Fibroblast of lung (primary cell): ENCODE measurements at regions not wholly inside any gene's neighbourhood (a gene's known extent, or its start where the extent isn't known, plus 50 kb on each side); places are given as distances from the start of the nearest gene placed in this dataset.

Source experiments
- DNase-seq, 2 donors: peaks; one replicate each; pipeline versions ENCODE4 v3.0.0 to v3.0.0-alpha.2; 2010; ENCODE audit warnings: low read depth in 2 of 2
- H2AFZ ChIP-seq: 2 replicates; pipeline ENCODE4 v1.5.1; 2012; ENCODE audit warnings: low read length, control low read depth, inconsistent platforms
- H3K27ac ChIP-seq: 2 replicates; pipeline ENCODE4 v1.5.1; 2011; ENCODE audit warnings: low read length, control low read depth; ENCODE audit not compliant: insufficient read depth
- H3K27me3 ChIP-seq: 2 replicates; pipeline ENCODE4 v1.5.1; 2011; ENCODE audit warnings: mild to moderate bottlenecking, low read length; ENCODE audit not compliant: control insufficient read depth, insufficient read depth
- H3K36me3 ChIP-seq: 2 replicates; pipeline ENCODE4 v1.5.1; 2011; ENCODE audit warnings: low read length; ENCODE audit not compliant: control insufficient read depth, insufficient read depth
- H3K4me1 ChIP-seq: 2 replicates; pipeline ENCODE4 v1.5.1; 2011; ENCODE audit warnings: low read length; ENCODE audit not compliant: control insufficient read depth, insufficient read depth; ENCODE audit errors: extremely low read depth
- H3K4me2 ChIP-seq: 2 replicates; pipeline ENCODE4 v1.5.1; 2011; ENCODE audit warnings: low read length, control low read depth; ENCODE audit not compliant: insufficient read depth; ENCODE audit errors: extremely low read depth
- H3K4me3 ChIP-seq, 4 experiments: fragments of 200-600 bp in 1 of 4; sonication (generic) in 1 of 4; replicated peaks in 1 of 4; 2 replicates each; pipeline ENCODE4 v1.5.1; 2011 to 2016; ENCODE audit warnings: low read length in 4 of 4, low read depth in 3 of 4, mild to moderate bottlenecking in 3 of 4, control low read depth in 2 of 4, inconsistent platforms in 1 of 4, mixed read lengths in 1 of 4; ENCODE audit not compliant: insufficient read depth in 1 of 4; ENCODE audit errors: control extremely low read depth in 1 of 4
- H3K79me2 ChIP-seq: 2 replicates; pipeline ENCODE4 v1.5.1; 2012; ENCODE audit warnings: mild to moderate bottlenecking, low read length, inconsistent platforms; ENCODE audit not compliant: control insufficient read depth, insufficient read depth
- H3K9ac ChIP-seq: 2 replicates; pipeline ENCODE4 v1.5.1; 2011; ENCODE audit warnings: mild to moderate bottlenecking, low read length, control low read depth; ENCODE audit not compliant: insufficient read depth
- H3K9me3 ChIP-seq: 2 replicates; pipeline ENCODE4 v1.5.1; 2012; ENCODE audit warnings: low read depth, low read length; ENCODE audit not compliant: control insufficient read depth, insufficient read depth
- H4K20me1 ChIP-seq: 2 replicates; pipeline ENCODE4 v1.5.1; 2011; ENCODE audit warnings: low read length; ENCODE audit not compliant: control insufficient read depth, insufficient read depth; ENCODE audit errors: extremely low read depth
- EZH2 ChIP-seq: IDR thresholded peaks from 2 replicates; pipeline ENCODE4 v1.5.1; 2012; ENCODE audit warnings: low read length, control low read depth, mild to moderate bottlenecking; ENCODE audit errors: missing control alignments
- TF ChIP-seq, protein P1 (sequence below), 2 donors: IDR thresholded peaks in 1 of 2; conservative IDR thresholded peaks in 1 of 2; 1 replicate in 1 of 2; 2 replicates in 1 of 2; pipeline ENCODE4 v1.5.1; 2011 to 2012; ENCODE audit warnings: low read length in 2 of 2, control low read depth in 1 of 2, inconsistent platforms in 1 of 2, low read depth in 1 of 2, mild to moderate bottlenecking in 1 of 2

DNA sequence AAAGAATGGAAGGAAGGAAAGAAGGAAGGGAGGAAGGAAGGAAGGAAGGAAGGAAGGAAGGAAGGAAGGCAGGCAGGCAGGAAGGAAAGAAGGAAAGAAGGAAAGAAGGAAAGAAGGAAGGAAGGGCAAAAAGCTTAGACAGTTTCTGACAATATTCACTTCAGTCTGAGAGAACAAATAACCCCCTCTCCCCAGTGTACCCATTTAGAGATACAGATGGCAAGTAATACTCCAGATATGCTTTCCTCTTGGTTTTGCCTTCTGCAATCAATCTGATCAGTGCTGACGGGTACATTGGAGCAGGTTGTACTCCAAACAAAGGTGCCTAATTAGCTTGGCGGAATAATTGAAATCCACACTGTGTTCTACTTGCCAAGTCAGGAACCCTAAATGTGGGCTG, 534.6 kb upstream of the TMEFF2 start:
- TF ChIP-seq, protein P1, sequence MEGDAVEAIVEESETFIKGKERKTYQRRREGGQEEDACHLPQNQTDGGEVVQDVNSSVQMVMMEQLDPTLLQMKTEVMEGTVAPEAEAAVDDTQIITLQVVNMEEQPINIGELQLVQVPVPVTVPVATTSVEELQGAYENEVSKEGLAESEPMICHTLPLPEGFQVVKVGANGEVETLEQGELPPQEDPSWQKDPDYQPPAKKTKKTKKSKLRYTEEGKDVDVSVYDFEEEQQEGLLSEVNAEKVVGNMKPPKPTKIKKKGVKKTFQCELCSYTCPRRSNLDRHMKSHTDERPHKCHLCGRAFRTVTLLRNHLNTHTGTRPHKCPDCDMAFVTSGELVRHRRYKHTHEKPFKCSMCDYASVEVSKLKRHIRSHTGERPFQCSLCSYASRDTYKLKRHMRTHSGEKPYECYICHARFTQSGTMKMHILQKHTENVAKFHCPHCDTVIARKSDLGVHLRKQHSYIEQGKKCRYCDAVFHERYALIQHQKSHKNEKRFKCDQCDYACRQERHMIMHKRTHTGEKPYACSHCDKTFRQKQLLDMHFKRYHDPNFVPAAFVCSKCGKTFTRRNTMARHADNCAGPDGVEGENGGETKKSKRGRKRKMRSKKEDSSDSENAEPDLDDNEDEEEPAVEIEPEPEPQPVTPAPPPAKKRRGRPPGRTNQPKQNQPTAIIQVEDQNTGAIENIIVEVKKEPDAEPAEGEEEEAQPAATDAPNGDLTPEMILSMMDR (conservative IDR thresholded peaks at IDR 0.05 in 1 of 2, IDR thresholded peaks at IDR 0.05 in 1 of 2; ENCODE audit: low read depth in 1 of 2, low read length in 2 of 2) = no peak
- no peak for TF ChIP-seq EZH2
- no peak overlapping the region for H2AFZ ChIP-seq
- no peak overlapping the region for H3K4me2 ChIP-seq
- no peak for DNase-seq
- no peak overlapping the region for H3K9ac ChIP-seq
- H3K27me3 ChIP-seq = no peaks in the 10 kb centered on the region
- H4K20me1 ChIP-seq = no peaks in the 10 kb centered on the region
- H3K79me2 ChIP-seq = no peaks in the 10 kb centered on the region
- H3K9me3 ChIP-seq = no peaks in the 10 kb centered on the region
- no peak overlapping the region for H3K27ac ChIP-seq
- H3K4me3 ChIP-seq = no peak overlapping the region
- no peaks in the 10 kb centered on the region for H3K4me1 ChIP-seq
- no peaks in the 10 kb centered on the region for H3K36me3 ChIP-seq

DNA sequence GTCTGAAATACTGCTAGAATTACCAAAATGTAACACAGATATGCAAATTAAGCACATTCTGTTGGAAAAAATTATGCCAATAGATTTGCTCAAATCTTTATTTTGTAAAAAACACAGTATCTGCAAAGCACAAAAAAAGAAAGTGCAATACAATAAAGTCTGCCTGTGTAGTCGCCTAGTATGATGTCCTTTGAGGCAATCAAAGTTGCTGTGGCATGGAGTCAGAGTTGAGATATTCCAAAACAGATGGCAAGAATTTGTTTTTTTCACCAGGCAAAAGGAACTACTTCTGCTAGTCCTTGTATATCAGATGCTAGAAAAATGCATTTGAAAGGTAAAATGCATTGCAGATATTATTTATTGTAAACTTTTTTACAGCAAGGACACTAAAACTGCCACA, 531.3 kb upstream of the TMEFF2 start:
- no peak for DNase-seq
- H3K27me3 ChIP-seq = no peaks in the 10 kb centered on the region
- H2AFZ ChIP-seq = no peak overlapping the region
- no peaks in the 10 kb centered on the region for H3K4me1 ChIP-seq
- H3K27ac ChIP-seq = no peak overlapping the region
- H4K20me1 ChIP-seq = no peaks in the 10 kb centered on the region
- H3K9me3 ChIP-seq = no peaks in the 10 kb centered on the region
- no peak for TF ChIP-seq EZH2
- TF ChIP-seq, protein P1 (conservative IDR thresholded peaks at IDR 0.05 in 1 of 2, IDR thresholded peaks at IDR 0.05 in 1 of 2; ENCODE audit: low read depth in 1 of 2, low read length in 2 of 2) = no peak
- no peak overlapping the region for H3K9ac ChIP-seq
- no peaks in the 10 kb centered on the region for H3K36me3 ChIP-seq
- H3K4me2 ChIP-seq = no peak overlapping the region
- no peaks in the 10 kb centered on the region for H3K79me2 ChIP-seq
- no peak overlapping the region for H3K4me3 ChIP-seq

DNA sequence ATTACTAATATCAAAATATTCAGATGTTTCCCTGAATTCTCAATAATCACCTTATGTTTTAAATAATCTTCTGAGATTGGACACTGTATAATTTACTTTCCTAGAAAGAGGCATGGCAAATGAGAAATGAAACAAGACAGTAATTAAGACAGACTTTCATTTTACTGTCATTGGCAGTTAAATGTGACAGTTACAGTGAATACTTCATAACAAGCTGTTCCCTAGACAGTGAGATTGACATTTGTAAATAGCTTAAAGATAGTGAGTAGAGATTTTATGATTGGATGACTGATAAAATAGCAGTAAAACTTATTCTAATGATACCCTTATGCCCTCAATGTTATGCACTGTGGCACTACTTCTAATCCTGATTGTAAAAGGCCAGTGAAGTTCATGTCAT, 524.9 kb upstream of the TMEFF2 start:
- H3K9me3 ChIP-seq = no peaks in the 10 kb centered on the region
- no peaks in the 10 kb centered on the region for H3K4me1 ChIP-seq
- no peak overlapping the region for H3K4me2 ChIP-seq
- H2AFZ ChIP-seq = no peak overlapping the region
- H3K36me3 ChIP-seq = no peaks in the 10 kb centered on the region
- TF ChIP-seq, protein P1 (conservative IDR thresholded peaks at IDR 0.05 in 1 of 2, IDR thresholded peaks at IDR 0.05 in 1 of 2; ENCODE audit: low read depth in 1 of 2, low read length in 2 of 2) = no peak
- TF ChIP-seq EZH2 = no peak
- no peak overlapping the region for H3K27ac ChIP-seq
- no peaks in the 10 kb centered on the region for H3K27me3 ChIP-seq
- H3K79me2 ChIP-seq = no peaks in the 10 kb centered on the region
- H3K9ac ChIP-seq = no peak overlapping the region
- no peak for DNase-seq
- H3K4me3 ChIP-seq = no peak overlapping the region
- H4K20me1 ChIP-seq = no peaks in the 10 kb centered on the region
